ENCODE measurements at regions not wholly inside any gene's neighbourhood (a gene's known extent, or its start where the extent isn't known, plus 50 kb on each side); places are given as distances from the start of the nearest gene placed in this dataset.
A peak's percentile ranks its signal among the peaks of the same experiment; 100 is the strongest.

DNA sequence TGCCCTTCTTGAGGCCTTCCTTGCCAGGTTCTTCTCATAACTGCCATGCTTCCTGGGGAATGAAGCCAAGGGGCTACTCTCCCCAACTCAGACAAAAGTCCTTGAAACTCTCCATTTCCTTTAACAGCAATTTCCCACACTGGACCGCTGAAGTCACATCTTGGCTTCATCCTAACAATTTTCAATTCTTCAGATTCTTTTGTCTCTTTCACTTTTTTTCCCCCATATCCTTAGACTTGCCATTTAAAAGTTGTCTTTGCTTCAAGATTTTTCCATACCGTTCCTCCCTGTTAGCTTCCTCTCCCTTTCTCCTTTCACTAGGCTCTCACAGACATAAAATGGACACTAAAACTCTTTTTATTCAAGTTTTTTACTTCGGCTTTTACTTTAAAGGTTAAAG lies 93.1 kb upstream of the ITGA1 start:
- H3K27ac ChIP-seq (ENCODE audit: low read depth, low read length), result no peak overlapping the region
- POLR2A ChIA-PET (ENCODE audit: partially characterized antibody), result interaction anchor here (2.0 kb wide), 1 partner anchor 105 kb away, joined by 4 read pairs; no protein-coding TSS in a partner anchor
- TF ChIP-seq, protein P1, sequence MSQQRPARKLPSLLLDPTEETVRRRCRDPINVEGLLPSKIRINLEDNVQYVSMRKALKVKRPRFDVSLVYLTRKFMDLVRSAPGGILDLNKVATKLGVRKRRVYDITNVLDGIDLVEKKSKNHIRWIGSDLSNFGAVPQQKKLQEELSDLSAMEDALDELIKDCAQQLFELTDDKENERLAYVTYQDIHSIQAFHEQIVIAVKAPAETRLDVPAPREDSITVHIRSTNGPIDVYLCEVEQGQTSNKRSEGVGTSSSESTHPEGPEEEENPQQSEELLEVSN (IDR thresholded peaks at IDR 0.05), result no peak
- no peak for TF ChIP-seq EZH2 (IDR thresholded peaks at IDR 0.05; ENCODE audit: low read depth, low read length, severe bottlenecking)
- TF ChIP-seq TBP (IDR thresholded peaks at IDR 0.05; ENCODE audit: low read depth, low read length), result no peak
- TF ChIP-seq CEBPB (IDR thresholded peaks at IDR 0.05; ENCODE audit: low read depth, low read length), result no peak
- TF ChIP-seq, protein P2, sequence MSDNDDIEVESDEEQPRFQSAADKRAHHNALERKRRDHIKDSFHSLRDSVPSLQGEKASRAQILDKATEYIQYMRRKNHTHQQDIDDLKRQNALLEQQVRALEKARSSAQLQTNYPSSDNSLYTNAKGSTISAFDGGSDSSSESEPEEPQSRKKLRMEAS (IDR thresholded peaks at IDR 0.05), result no peak
- TF ChIP-seq CREB1 (IDR thresholded peaks at IDR 0.05), result no peak
- no peak for TF ChIP-seq HDAC6 (IDR thresholded peaks at IDR 0.05; ENCODE audit: low read depth, low read length)
- TF ChIP-seq POU5F1 (IDR thresholded peaks at IDR 0.05; ENCODE audit: low read depth, low read length), result no peak
- TF ChIP-seq CTBP2 (IDR thresholded peaks at IDR 0.05; ENCODE audit: borderline replicate concordance, insufficient read depth, insufficient read length, low read length), result no peak
- TF ChIP-seq POLR2AphosphoS5 (IDR thresholded peaks at IDR 0.05; ENCODE audit: low read depth, low read length), result no peak
- TF ChIP-seq PHF8 (conservative IDR thresholded peaks at IDR 0.05; ENCODE audit: low read depth, low read length), result no peak
- TF ChIP-seq NRF1 (IDR thresholded peaks at IDR 0.05; ENCODE audit: low read depth, low read length), result no peak
- no peak for TF ChIP-seq BACH1 (IDR thresholded peaks at IDR 0.05; ENCODE audit: low read length)
- TF ChIP-seq RBBP5 (IDR thresholded peaks at IDR 0.05; ENCODE audit: borderline replicate concordance, low read depth, low read length), result no peak

More for the DNA sequence above, 93.1 kb upstream of the ITGA1 start:
- Histone ChIP-seq H2BK15ac (ENCODE audit: low read length) (no peak overlapping the region), H3K36me3 (ENCODE audit: control insufficient read depth in 2 of 4, insufficient read depth in 4 of 4, low read length in 3 of 4) (no peaks in the 10 kb centered on the region), H3K4me2 (ENCODE audit: insufficient read depth in 1 of 2, low read depth in 2 of 2, low read length in 2 of 2) (no peak overlapping the region), H3K27me3 (replicated peaks in 1 of 4; ENCODE audit: control insufficient read depth in 3 of 4, extremely low read depth in 1 of 4, insufficient read depth in 3 of 4, low read length in 3 of 4) (no peaks in the 10 kb centered on the region), H2AFZ (ENCODE audit: low read length) (peak overlapping the region; percentile 63; the same call in 1 of the 2 replicates), H4K5ac (ENCODE audit: insufficient read length, low read depth, low read length) (no peak overlapping the region), H3K18ac (ENCODE audit: extremely low read depth, low read length) (no peak overlapping the region), H3K14ac (ENCODE audit: insufficient read length) (no peak overlapping the region), H2BK12ac (ENCODE audit: low read depth, low read length) (0 out of 2 replicates have a peak overlapping the region, but pooled peaks have one; percentile 9), H4K8ac (ENCODE audit: extremely low read depth, insufficient read depth, low read length) (no peak overlapping the region), H3K4me1 (replicated peaks in 1 of 4; ENCODE audit: control insufficient read depth in 3 of 4, insufficient read depth in 4 of 4, low read length in 3 of 4) (peaks cover 0 to 13% (median 3%) of the 10 kb centered on the region in 4 experiments; a peak in 2 of 7 replicates), H4K91ac (replicated peaks; ENCODE audit: insufficient read length, low read length) (no peak overlapping the region), H3K23ac (ENCODE audit: insufficient read length) (no peak overlapping the region), H3K9me3 (ENCODE audit: insufficient read depth in 2 of 2, low read depth in 1 of 2, low read length in 1 of 2) (no peaks in the 10 kb centered on the region), H2BK20ac (ENCODE audit: low read length) (no peak overlapping the region), H3K56ac (replicated peaks; ENCODE audit: insufficient read length, low read depth, low read length) (no peak overlapping the region), H2BK120ac (replicated peaks; ENCODE audit: low read depth, low read length) (no peak overlapping the region), H4K20me1 (replicated peaks in 1 of 2; ENCODE audit: control insufficient read depth in 1 of 2, insufficient read depth in 2 of 2, low read length in 2 of 2) (no peaks in the 10 kb centered on the region), H3K23me2 (ENCODE audit: low read depth, low read length) (no peaks in the 10 kb centered on the region), H3K4ac (replicated peaks; ENCODE audit: insufficient read length, low read depth, low read length) (no peak overlapping the region), H3K79me2 (ENCODE audit: control insufficient read depth in 1 of 2, insufficient read depth in 2 of 2, low read length in 2 of 2) (no peaks in the 10 kb centered on the region), H2AK5ac (ENCODE audit: low read depth, low read length) (no peak overlapping the region), H3K79me1 (ENCODE audit: low read depth, low read length) (no peaks in the 10 kb centered on the region), H2BK5ac (ENCODE audit: low read depth, low read length) (no peak overlapping the region), H3K9ac (replicated peaks in 1 of 4; ENCODE audit: extremely low read depth in 1 of 4, low read depth in 3 of 4, low read length in 3 of 4) (no peak overlapping the region), H3K4me3 (ENCODE audit: extremely low read depth in 1 of 4, insufficient read depth in 2 of 4, low read depth in 3 of 4, low read length in 4 of 4) (no peak overlapping the region)
- CTCF ChIA-PET (ENCODE audit: partially characterized antibody), result interaction anchor here (1.4 to 2.1 kb wide), 2 partner anchors 80 to 221 kb away, joined by 3 to 6 read pairs; no protein-coding TSS in a partner anchor
- no peak for DNase-seq (ENCODE audit: low read depth in 1 of 2, low spot score in 2 of 2)
- no peak for FAIRE-seq
- 91% methylated on average over 3 of the region's 3 CpGs; no CpG with 5 or more reads in 1 of the 2 experiments for WGBS, 2 experiments (ENCODE audit: extremely low coverage in 1 of 2, insufficient coverage in 1 of 2, insufficient read length in 1 of 2, insufficient replicate concordance in 2 of 2, low coverage in 1 of 2, low lambda C conversion rate in 2 of 2, missing lambda C conversion rate in 1 of 2)

All from H1 (cell line).